ENCODE measurements at regions not wholly inside any gene's neighbourhood (a gene's known extent, or its start where the extent isn't known, plus 50 kb on each side); places are given as distances from the start of the nearest gene placed in this dataset.

DNA sequence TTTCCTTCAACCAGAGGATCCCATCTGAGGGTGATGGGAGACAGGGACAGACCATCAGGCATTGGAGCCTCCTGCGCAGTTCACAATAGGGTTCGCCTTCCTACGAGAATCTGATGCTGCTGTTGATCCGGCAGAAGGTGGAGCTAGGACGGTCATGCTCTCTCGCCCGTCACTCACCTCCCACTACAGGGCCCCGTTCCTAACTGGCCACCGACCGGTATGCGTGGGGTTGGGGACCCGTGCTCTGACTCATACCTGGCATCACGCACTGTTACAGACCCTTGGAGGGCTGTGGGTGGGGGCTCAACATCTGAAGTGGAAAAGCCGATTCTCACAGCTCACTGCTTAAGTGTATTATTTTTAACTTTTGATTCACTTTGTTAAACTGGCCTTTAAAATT lies 402.3 kb downstream of the BRD1 start:
- DNase-seq = no peak

DNA sequence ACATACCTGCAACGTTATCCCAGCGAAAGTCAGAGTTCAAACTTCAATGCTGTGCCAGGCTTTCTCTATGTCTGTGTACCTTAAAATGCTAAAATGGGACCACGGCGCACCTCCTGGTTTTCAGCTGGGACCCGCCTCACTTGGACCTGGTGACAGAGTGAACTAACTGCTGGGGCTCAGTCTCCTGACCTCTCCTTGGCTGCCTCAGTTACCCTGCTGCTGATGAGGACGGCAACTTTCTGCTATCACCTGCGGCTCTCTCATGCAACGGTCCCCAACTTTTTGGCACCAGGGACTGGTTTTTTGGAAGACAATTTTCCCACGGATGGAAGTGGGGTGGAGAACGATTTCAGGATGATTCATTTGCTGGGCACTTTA lies 402.8 kb downstream of the BRD1 start:
- no peak for DNase-seq

DNA sequence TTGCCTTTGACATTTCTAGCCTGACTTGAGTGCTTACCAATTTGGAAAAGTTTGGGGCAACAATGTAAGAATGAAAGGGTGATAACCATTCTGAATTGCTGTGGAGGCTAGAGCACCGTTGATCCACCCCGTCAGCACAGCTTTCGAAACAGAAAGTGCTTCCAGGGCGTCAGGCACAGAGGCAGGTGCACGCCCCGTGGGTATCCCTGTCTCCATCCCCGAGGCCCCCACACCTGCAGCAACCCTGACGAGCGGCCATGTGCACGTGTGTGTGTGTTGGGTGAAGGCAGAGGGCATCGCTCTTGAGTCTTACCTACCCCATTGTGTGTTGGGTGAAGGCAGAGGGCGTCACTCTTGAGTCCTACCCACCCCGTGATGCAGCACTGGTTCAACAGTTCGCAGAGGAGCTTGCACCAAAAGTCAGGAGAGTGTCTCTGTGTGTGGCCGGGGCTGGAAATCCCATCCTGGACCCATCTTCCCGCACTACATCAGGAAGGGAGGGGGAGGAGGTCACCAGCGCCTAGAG lies 404.5 kb downstream of the BRD1 start:
- no peak for DNase-seq

DNA sequence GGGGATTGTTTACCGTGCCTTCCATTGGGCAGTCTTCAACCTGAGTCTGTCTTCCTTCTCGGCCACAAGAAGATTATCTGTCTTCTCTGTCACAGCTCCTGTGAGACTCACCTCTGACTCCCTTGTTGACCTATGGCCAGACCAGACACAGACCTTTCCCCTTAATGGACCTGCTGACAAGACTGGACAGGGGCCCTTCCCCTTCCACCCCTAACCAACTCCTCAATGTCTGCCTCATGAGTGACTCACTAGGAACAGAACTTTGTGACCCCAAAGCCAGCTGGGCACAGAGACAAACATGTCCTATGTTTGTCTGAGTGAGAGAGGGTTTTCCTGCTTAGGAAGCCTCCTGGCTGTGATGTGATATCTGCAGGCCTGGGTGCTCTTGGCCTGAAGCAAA lies 405.0 kb downstream of the BRD1 start:
- DNase-seq = no peak

DNA sequence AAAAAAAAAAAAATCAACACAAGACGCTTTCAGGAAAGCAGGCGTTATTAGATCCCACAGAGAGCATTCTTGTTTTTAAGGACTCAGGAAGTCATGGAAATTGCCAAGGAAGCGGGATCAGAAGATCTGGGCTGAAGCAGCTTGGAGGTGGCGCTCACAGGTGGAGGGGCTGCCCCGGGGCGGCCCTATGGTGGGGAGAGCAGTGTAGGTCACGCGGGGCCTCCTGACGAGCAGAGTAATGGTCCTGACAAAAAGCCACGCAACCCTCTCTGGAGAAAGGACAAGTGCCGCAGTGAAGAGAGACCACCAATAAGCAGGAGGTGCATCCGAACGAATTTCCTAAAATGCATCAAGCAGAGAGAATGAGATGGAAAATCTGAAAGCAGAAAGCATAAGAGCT lies 407.0 kb downstream of the BRD1 start:
- DNase-seq = no peak

DNA sequence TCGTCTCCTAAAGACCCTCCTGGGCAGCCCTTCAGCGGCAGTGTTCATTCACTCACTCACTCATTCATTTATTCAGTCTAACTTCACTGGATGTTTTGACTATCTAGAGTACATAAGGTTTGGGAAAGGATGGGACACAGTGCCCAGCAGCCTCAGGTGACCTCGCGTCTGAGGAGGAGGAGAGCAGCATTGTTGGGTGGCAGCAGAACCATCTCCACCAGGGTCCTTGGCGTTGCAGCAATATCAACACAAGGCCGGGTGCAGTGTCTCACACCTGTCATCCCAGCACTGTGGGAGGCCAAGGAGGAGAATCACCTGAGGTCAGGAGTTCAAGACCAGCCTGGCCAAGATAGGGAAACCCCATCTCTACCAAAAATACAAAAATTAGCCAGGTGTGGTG lies 408.0 kb downstream of the BRD1 start:
- no peak for DNase-seq

DNA sequence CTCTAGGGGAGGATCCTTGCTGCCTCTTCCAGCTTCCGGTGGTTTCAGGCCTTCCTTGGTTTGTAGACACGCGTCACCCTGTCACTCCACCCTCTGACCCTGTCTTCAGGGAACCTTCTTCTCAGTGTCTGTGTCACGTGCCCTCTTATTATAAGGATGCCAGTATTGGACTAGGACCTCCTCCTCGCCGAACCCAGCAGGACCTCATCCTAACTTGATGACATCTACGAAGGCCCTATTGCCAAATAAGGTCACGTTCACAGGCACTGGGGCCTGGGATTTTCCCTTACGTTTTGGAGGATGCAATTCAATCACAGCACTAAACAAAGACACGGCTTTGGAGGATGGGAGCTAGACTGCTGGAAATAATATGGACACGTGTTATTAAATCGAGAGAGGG lies 408.7 kb downstream of the BRD1 start:
- DNase-seq = no peak

DNA sequence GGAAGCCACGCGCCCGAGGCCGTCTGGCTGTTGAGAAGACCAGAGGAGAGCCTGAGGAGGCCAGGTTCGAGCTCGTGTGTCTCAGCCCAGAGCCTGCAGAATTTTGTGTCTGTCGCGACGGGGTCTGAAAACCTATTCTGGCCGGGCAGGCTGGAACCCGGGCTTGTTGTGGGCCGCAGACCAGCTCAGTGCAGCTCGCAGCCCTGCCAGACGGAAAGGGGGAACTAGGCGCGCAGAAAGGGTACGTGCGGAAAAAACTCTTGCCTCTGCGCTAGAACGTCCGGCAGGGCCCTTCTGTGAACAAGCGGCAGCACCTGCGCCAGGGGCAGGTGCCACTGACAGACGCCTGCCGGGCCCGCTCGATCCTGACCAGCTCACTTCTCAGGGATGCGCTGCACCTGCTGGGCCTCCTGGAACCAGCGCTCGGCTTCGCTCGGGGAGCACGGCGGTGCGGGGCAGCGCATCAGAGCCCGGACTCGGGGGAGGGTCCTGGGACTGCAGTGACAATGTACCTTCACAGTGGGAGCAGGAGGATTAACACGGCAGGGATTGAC lies 409.3 kb downstream of the BRD1 start:
- no peak for DNase-seq

DNA sequence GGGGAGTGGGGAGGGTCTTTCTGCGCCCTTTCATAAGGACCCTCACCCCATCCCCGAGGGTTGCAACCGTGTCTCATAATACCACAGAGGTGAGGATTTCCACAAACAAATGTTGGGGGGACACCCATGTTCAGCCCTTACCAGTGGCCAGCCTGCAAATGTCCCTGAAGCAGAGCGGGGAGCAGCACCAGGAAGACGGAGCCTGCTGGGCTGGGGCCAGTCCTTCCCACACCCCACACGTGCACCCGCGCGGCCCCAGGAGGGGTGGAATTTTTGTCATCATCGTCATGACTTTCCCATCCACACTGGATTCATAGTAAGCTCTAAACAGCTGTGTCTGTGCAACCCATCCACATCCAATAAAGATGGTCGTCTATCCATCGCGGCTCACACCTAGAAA lies 409.8 kb downstream of the BRD1 start:
- DNase-seq = no peak

DNA sequence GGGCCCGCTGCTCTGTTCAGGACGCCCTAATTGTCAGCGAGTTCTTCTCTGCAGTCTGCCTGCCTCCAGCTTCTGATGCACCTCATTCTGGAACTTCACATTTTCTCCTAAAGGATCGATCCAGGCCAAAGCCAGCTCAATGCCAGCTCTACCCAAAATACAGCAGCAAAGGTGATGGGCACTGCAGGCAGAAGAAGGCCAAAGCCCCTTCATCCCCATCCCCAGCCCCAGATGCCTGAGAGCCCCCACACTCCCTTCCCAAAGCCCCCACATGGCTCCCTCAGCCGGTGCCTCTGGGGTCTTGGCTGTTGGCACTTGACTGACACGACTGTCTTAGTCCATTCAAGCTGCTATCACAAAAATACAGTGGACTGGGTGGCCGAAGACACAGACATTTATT lies 410.3 kb downstream of the BRD1 start:
- DNase-seq = no peak

DNA sequence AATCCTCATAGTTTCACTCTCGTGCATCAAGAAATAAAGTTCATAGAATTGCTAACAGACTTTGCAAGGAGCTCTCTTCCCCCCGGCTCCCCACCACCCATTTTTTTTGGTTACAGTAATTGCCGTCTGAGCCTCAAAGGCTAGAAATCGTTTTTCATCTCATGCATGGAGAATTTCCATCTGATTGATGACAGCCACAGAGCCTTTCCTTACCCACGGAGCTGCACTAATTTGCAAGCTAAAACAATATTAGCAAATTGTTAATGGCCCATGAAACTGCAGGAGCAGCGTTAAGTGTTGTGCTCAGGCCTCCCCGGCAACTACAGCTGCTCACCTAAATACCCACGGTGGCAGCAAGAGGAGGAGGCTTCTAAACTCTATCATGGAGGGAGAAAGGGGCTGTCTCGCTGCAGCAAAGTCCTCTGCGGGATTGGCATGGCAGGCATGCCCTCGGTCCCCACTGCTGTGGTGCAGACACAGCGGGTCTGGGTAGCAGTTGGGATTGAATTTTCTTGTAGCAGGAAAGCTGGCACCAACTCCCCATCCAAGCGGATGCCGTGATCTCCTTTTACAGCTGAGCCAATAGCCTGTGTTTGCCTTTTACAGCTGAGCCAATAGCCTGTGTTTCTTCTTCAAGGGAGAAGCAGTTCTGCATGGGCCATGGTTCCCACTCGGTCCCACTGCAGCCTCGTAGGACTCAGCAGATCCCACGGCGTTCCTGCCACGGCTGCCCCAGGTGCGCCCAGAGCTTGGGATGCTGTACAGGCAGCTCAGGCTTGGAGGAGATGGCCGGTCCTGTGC lies 412.3 kb downstream of the BRD1 start:
- no peak for DNase-seq

DNA sequence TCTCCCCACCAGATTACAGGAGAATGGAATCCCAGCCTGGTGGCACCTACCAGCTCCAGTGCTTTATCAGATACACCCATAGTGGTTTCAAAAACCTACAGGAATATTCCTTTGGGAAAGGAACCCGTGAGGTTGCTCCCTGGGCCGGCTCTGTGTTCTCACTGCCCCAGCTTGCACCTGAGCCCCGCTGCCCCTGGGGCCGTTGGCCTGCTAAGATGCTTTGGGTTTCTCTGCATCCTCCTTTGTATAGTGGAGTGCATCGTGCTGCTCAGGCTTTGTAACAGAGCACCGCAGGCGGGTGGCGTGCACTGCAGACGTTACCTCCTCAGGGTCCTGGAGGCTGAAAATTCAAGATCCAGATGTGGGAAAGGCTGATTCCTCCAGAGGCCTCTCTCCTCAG lies 414.1 kb downstream of the BRD1 start:
- DNase-seq = no peak

DNA sequence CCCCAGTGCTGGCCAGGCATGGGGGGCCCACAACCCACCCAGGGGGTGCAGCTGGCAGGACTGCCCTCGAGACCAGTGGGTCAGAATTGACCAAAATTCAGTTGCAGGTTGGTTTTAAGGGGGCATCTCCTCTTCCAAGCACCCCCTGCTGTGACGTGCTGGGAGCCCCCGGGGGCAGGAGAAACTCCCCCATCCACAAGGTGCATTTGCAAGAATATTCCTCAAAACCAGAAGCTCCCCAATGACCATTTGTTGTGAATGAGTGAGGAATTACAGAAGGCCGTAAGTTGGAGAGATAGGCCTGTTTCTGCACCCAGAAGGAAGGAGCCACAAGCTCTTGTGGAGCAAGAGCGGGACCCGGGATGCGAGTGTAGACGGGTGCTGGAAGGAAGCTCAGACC lies 414.5 kb downstream of the BRD1 start:
- no peak for DNase-seq

DNA sequence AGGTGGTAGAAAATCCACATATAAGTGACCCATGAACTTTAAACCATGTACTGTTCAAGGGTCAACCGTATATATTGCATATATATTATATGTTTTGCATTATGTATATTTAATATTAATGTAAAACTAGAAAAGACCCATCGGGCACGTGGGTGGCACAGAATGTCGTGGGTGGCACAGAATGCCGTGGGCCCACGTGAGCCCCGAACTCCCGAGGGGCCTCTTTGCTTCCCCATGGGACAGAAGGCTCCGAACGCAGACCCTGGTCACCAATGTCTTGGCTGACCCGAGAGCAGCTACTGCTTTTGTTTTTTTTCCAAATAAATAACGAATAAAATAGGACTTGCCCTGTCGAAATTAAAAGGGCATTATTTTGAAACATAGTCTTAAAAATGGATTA lies 415.4 kb downstream of the BRD1 start:
- no peak for DNase-seq

DNA sequence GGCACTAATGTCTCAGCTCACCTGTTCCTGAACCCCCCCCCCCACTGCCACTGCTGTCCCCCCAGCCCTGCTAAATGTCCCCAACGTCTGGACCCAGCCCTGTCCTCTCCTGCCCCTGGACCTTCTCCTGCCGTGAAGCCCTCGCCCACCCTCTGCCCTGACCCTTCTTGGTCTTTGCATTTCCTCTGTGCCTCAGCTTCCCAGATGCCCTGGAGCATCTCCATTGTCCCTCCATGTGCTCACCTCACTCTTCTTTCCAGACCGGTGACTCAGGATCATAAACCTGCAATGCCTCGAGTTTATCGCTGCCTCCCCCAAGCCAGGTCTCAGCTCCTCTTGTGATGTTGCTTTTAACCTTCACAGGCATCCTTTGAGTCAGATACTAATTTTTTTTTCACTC lies 416.4 kb downstream of the BRD1 start:
- DNase-seq = no peak

DNA sequence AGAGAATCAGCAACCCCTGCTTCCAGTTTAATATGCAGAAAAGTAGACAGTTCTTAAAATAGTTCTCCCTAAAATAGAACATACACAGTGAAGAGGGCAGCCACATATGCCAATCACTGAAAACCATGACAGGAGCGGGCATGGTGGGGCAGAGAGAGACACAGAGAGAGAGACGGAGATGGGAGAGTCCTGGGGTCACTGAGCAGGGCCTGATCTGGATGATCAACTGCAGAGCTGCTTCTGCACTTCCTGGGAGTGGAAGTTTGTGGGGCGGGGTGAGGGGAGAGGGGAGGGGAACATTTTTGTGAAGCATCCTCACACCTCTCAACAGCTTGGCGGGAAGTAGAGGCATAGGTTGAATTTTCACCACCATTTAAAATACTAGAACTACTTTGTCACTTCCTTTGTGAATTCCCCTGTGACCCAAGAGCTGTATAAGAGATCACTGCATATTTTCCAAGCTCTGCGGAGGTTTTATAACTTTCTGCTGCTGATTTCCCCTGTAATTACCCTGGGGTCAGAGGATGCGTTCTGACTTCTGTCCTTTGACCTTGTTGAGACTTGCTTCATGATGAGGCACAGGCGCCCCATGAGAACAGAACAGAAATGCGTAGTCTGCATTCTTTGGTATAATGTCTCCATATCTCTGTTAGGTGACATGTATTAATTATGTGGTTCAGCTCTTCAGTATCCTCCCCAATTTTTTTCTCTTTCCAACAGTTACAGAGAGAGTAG lies 419.4 kb downstream of the BRD1 start:
- DNase-seq = no peak

DNA sequence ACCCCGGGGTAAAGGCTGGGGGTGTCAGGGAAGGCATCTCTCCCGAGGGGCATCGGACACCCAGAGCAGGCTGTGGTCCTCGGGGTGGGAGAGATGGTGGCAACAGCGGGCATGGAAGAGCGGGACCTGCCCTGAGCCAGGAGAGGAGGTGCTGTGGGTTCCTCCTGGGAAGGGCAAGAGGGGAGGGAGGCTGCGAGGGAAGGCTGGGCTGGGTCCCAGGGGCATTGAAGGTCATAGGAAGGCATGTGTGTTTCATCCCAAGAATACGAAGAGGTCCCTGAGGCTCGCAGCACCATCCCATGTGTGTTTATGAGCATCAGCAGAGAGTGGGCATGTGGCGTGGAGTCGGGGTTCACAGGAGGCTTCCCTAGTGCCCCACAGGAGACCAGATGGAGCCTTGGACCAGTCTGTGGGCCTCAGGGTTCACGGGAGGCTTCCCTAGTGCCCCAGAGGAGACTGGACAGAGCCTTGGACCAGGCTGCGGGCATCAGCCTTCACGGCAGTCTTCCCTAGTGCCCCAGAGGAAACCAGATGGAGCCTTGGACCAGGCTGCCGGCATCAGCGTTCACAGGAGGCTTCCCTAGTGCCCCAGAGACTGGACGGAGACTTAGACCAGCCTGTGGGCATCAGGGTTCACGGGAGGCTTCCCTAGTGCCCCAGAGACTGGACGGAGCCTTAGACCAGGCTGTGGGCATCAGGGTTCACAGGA lies 420.6 kb downstream of the BRD1 start:
- DNase-seq = no peak

DNA sequence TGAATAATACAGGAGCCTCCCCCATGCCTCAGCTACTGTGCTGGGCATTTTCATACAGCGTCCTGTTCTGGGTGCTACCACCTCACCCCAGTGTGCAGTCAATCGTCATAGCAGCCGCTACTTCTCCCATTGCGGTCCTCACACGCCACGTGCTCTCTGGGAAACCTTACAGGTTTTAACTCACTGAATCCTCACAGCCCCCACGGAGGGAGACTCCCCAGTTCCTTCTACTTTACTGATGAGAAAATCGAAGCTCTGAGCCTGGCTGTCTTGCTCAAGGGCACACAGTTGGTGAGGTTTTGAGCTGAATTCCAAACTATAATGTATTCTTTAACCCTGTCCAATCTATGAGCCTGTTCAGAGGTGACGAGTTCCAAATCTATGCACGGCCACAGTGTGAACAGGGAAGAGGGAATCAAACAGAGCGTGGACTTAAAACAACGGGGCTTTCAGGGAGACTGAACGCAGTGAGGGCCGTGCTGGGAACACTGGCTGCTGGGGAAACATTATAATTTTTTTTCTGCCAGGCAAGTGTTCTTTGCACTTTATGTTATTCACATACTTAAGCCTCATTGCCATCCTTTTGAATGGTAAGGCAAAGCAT lies 421.5 kb downstream of the BRD1 start:
- DNase-seq = no peak

DNA sequence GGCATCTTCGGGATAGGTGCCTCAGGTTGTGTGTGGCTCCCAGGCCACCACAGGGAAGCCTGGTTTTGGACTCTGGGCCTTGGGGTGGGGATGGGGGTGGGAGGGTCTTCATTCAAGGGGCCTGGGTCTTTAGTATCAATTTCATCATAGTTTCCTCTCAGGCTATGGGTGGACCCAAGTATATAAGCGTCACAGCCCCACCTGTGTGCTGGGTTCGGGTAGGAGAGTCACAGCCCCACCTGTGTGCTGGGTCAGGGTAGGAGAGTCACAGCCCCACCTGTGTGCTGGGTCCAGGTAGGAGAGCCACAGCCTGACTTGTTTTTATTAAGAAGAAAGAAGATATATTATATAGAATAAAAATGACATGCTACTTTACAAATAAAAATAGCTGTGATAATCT lies 422.1 kb downstream of the BRD1 start:
- DNase-seq = no peak

DNA sequence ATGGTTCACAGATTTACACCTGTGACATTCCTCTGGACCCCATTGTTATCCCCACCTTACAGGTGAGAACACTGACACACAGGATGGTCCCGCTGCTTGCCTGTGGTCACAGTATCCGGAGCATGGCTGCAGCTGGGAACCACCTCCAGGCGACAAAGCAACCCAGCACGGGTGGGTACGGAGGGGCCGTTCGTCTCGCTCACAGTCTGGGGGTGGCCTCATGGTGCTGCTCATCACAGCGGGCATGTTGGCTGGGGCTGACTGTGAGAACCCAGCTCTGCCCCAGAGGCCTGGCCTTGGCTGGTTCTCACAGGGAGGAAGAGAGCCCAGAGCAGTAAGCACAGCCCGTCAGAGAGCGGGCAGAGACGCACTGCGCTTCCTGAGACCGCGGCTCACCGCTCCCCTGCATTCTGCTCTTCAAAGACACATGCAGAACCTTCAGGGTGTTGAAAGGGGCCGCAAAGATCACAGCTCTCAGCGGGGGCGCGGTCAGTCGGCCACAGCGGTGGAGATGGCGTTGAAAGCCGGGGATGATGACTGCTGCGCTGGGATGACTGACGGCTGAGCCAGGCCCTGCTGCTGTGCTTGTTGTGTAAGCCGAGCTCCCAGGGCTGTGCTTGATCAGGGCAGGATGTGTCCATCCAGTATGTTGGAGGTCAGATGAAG lies 423.0 kb downstream of the BRD1 start:
- no peak for DNase-seq

DNA sequence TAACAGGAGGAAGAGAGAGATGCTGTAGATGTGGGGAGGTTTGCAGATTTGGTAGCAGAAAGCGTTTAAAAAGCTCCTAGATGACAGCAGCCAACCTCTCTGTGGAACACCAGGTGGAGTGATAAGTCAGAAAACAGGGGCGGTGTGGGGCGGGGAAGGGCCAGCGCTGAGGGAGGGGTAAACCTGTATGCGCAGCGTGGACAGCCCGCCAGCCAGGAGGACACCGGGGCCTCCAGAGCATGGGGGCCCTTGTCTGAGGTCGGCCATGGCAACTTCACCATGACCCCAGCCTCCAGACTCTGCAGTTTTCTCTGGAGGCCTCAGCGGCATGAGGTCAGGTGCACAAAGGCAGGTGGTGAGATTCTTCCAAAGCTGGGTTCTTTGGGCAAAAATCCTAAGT lies 423.7 kb downstream of the BRD1 start:
- no peak for DNase-seq

DNA sequence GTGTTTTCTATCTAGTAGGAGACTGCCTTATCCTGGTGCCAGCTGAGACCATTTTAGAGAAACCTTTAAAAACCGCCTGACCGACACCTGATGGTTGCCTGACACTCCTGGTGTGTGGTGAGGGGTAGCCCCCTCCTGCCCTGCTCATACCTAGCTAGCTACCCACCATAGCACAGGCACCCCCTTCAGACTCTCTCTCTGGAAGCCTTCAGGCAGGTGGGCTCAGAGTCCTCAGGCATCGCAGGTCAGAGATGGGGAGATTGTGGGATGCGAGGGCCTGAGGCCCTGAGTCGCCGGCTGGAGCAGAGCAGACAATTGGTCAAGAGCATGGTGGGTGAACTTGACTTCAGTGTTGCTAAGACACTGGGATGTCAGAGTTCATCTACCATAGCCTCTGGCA lies 424.6 kb downstream of the BRD1 start:
- no peak for DNase-seq

DNA sequence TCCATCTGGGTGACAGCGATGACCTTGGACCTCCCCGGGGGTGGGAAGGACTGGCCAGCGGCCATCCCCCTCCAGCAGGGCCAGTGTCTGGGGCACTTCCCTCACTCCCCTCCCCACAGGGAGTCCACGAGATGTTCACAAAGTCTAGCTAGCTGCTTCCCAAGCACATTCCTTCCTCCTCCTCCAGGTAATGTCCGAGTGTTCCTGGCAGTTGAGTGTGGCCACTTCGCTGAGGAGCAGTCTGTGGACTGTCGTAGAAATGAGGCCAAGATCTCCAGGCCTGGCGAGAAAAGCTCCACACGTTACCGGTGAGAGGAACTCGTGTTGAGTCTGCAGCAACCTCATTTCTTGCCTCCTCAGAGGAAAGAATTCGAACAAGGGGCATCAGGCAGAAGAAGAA lies 425.5 kb downstream of the BRD1 start:
- no peak for DNase-seq

Measured in activated effector memory CD4-positive, alpha-beta T cell treated with Interleukin-2 at 50 U/mL for 16 hours (primary cell).